ENCODE measurements at regions not wholly inside any gene's neighbourhood (a gene's known extent, or its start where the extent isn't known, plus 50 kb on each side); places are given as distances from the start of the nearest gene placed in this dataset.

- intact Hi-C loops (cut with micrococcal nuclease), result no loop called here
- Mint-ChIP-seq H3K27me3 (ENCODE audit: low read depth in 2 of 2) (no peaks in the 10 kb centered on the region), H3K27ac (no peak overlapping the region), H3K4me1 (no peaks in the 10 kb centered on the region), H3K9me3 (peaks cover 11 to 16% of the 10 kb centered on the region in 2 donors), H3K4me3 (no peak overlapping the region), H3K36me3 (peaks cover 6% of the 10 kb centered on the region)
- Histone ChIP-seq H3K9me3 (ENCODE audit: control insufficient read depth, insufficient read depth, low read length) (peaks cover 9% of the 10 kb centered on the region), H3K36me3 (ENCODE audit: control insufficient read depth, insufficient read depth, low read length) (no peaks in the 10 kb centered on the region), H3K27me3 (ENCODE audit: control insufficient read depth, insufficient read depth, low read length) (no peaks in the 10 kb centered on the region), H3K27ac (ENCODE audit: low read length) (no peak overlapping the region), H3K4me1 (ENCODE audit: control insufficient read depth, insufficient read depth, low read length) (no peaks in the 10 kb centered on the region), H3K4me3 (ENCODE audit: low read length) (no peak overlapping the region)
- DNase-seq (no peak), ATAC-seq (no peak)
- no peak for TF ChIP-seq CTCF (IDR thresholded peaks at IDR 0.05)
Measured at GRCh38 chr11:41983475-41983874, 524.0 kb upstream of the LRRC4C start.

GRCh38 chr11:41984023-41984422 lies 524.6 kb upstream of the LRRC4C start:
- Histone ChIP-seq H3K27me3 (ENCODE audit: control insufficient read depth, insufficient read depth, low read length) (no peaks in the 10 kb centered on the region), H3K9me3 (ENCODE audit: control insufficient read depth, insufficient read depth, low read length) (peaks cover 9% of the 10 kb centered on the region), H3K27ac (ENCODE audit: low read length) (no peak overlapping the region), H3K4me1 (ENCODE audit: control insufficient read depth, insufficient read depth, low read length) (no peaks in the 10 kb centered on the region), H3K36me3 (ENCODE audit: control insufficient read depth, insufficient read depth, low read length) (no peaks in the 10 kb centered on the region), H3K4me3 (ENCODE audit: low read length) (no peak overlapping the region)
- intact Hi-C loops (cut with micrococcal nuclease), result no loop called here
- Mint-ChIP-seq H3K4me1 (no peaks in the 10 kb centered on the region), H3K27me3 (ENCODE audit: low read depth in 2 of 2) (no peaks in the 10 kb centered on the region), H3K4me3 (no peak overlapping the region), H3K9me3 (peaks cover 11 to 16% of the 10 kb centered on the region in 2 donors), H3K36me3 (peaks cover 6% of the 10 kb centered on the region), H3K27ac (no peak overlapping the region)
- no peak for TF ChIP-seq CTCF (IDR thresholded peaks at IDR 0.05)
- ATAC-seq (no peak), DNase-seq (no peak)
- 82% methylated on average over 2 of the region's 2 CpGs for WGBS (ENCODE audit: insufficient coverage)

- Mint-ChIP-seq H3K27me3 (ENCODE audit: low read depth in 2 of 2) (no peaks in the 10 kb centered on the region), H3K27ac (no peak overlapping the region), H3K4me3 (no peak overlapping the region), H3K4me1 (no peaks in the 10 kb centered on the region), H3K9me3 (peaks cover 9 to 14% of the 10 kb centered on the region in 2 donors), H3K36me3 (peaks cover 6% of the 10 kb centered on the region)
- Histone ChIP-seq H3K4me3 (ENCODE audit: low read length) (no peak overlapping the region), H3K27me3 (ENCODE audit: control insufficient read depth, insufficient read depth, low read length) (no peaks in the 10 kb centered on the region), H3K4me1 (ENCODE audit: control insufficient read depth, insufficient read depth, low read length) (no peaks in the 10 kb centered on the region), H3K9me3 (ENCODE audit: control insufficient read depth, insufficient read depth, low read length) (peaks cover 9% of the 10 kb centered on the region), H3K36me3 (ENCODE audit: control insufficient read depth, insufficient read depth, low read length) (no peaks in the 10 kb centered on the region), H3K27ac (ENCODE audit: low read length) (no peak overlapping the region)
- intact Hi-C loops (cut with micrococcal nuclease), result no loop called here
- no peak for TF ChIP-seq CTCF (IDR thresholded peaks at IDR 0.05)
- no peak for DNase-seq
- WGBS (ENCODE audit: insufficient coverage), result 95% methylated on average over 6 of the region's 6 CpGs
- no peak for ATAC-seq
Measured at GRCh38 chr11:41985799-41986198, 526.3 kb upstream of the LRRC4C start.

- WGBS (ENCODE audit: insufficient coverage), result no CpG with 5 or more reads among the region's 3 CpGs
- Mint-ChIP-seq H3K4me3 (no peak overlapping the region), H3K4me1 (no peaks in the 10 kb centered on the region), H3K36me3 (peaks cover 6% of the 10 kb centered on the region), H3K9me3 (peaks cover 12 to 19% of the 10 kb centered on the region in 2 donors), H3K27me3 (ENCODE audit: low read depth in 2 of 2) (no peaks in the 10 kb centered on the region), H3K27ac (no peak overlapping the region)
- intact Hi-C loops (cut with micrococcal nuclease), result no loop called here
- H3K36me3 ChIP-seq (ENCODE audit: control insufficient read depth, insufficient read depth, low read length), result no peaks in the 10 kb centered on the region
- no peak overlapping the region for H3K27ac ChIP-seq (ENCODE audit: low read length)
- H3K4me1 ChIP-seq (ENCODE audit: control insufficient read depth, insufficient read depth, low read length), result no peaks in the 10 kb centered on the region
- H3K4me3 ChIP-seq (ENCODE audit: low read length), result no peak overlapping the region
- no peak for DNase-seq
- no peaks in the 10 kb centered on the region for H3K27me3 ChIP-seq (ENCODE audit: control insufficient read depth, insufficient read depth, low read length)
- TF ChIP-seq CTCF (IDR thresholded peaks at IDR 0.05), result no peak
- ATAC-seq, result no peak
- H3K9me3 ChIP-seq (ENCODE audit: control insufficient read depth, insufficient read depth, low read length), result peaks cover 7% of the 10 kb centered on the region
Measured at GRCh38 chr11:41988951-41989572, 529.6 kb upstream of the LRRC4C start.

All from natural killer cell (primary cell).